Caki2 (cell line): ENCODE measurements at regions not wholly inside any gene's neighbourhood (a gene's known extent, or its start where the extent isn't known, plus 50 kb on each side); places are given as distances from the start of the nearest gene placed in this dataset.
"Not testable (repeated sequence)": the region's sequence is repeated elsewhere in the genome, so short reads cannot be mapped to it uniquely, and the experiment has no call there.

ENCODE experiments used
- DNase-seq: peaks from one replicate; pipeline ENCODE4 v3.0.0-alpha.2; 2015; ENCODE audit warnings: low read depth
- in situ Hi-C: cut with HindIII; loops from 2 replicates; pipeline ENCODE4 v1.10.0; 2016; ENCODE audit warnings: low sequenced_read_pairs, low pct_unique_long_range_greater_than_20kb, mixed read lengths

GRCh38 chr1:60679524-60680375 lies 402.6 kb upstream of the NFIA start:
- in situ Hi-C loops: no loop called here
- DNase-seq: no peak

GRCh38 chr1:60678802-60679201 lies 403.6 kb upstream of the NFIA start:
- in situ Hi-C loops: no loop called here
- no peak for DNase-seq

- in situ Hi-C loops: no loop called here
- no peak for DNase-seq
Observed at GRCh38 chr1:60678391-60678790, 404.0 kb upstream of the NFIA start.

- in situ Hi-C loops: no loop called here
Observed at GRCh38 chr1:60672449-60672848, 409.9 kb upstream of the NFIA start.

GRCh38 chr1:60670302-60670701 lies 412.1 kb upstream of the NFIA start:
- no peak for DNase-seq
- in situ Hi-C loops: no loop called here

More at GRCh38 chr1:60672449-60672848, 409.9 kb upstream of the NFIA start:
- no peak for DNase-seq

- in situ Hi-C loops: no loop called here
- DNase-seq: no peak
Observed at GRCh38 chr1:60668585-60668984, 413.8 kb upstream of the NFIA start.

GRCh38 chr1:60665311-60665710 lies 417.1 kb upstream of the NFIA start:
- no peak for DNase-seq
- in situ Hi-C loops: no loop called here

GRCh38 chr1:60664086-60664625 lies 418.2 kb upstream of the NFIA start:
- in situ Hi-C loops: no loop called here
- no peak for DNase-seq

GRCh38 chr1:60662486-60663044 lies 419.8 kb upstream of the NFIA start:
- in situ Hi-C loops: no loop called here
- DNase-seq: no peak

- in situ Hi-C loops: no loop called here
- DNase-seq: no peak
Observed at GRCh38 chr1:60657926-60658325, 424.4 kb upstream of the NFIA start.

- in situ Hi-C loops: no loop called here
- DNase-seq: no peak
Observed at GRCh38 chr1:60655679-60656355, 426.5 kb upstream of the NFIA start.

GRCh38 chr1:60640033-60640551 lies 442.3 kb upstream of the NFIA start:
- in situ Hi-C loops: not testable (repeated sequence)

GRCh38 chr1:60639287-60639686 lies 443.1 kb upstream of the NFIA start:
- DNase-seq: no peak
- in situ Hi-C loops: no loop called here

More at GRCh38 chr1:60640033-60640551, 442.3 kb upstream of the NFIA start:
- DNase-seq: not testable (repeated sequence)

GRCh38 chr1:60637651-60638050 lies 444.7 kb upstream of the NFIA start:
- in situ Hi-C loops: no loop called here
- no peak for DNase-seq

- no peak for DNase-seq
- in situ Hi-C loops: no loop called here
Observed at GRCh38 chr1:60636946-60637345, 445.4 kb upstream of the NFIA start.

GRCh38 chr1:60634106-60634505 lies 448.3 kb upstream of the NFIA start:
- no peak for DNase-seq
- in situ Hi-C loops: no loop called here

GRCh38 chr1:60622486-60622885 lies 459.9 kb upstream of the NFIA start:
- in situ Hi-C loops: no loop called here
- DNase-seq: no peak

GRCh38 chr1:60621368-60621851 lies 461.0 kb upstream of the NFIA start:
- no peak for DNase-seq
- in situ Hi-C loops: no loop called here

- in situ Hi-C loops: no loop called here
- DNase-seq: no peak
Observed at GRCh38 chr1:60620087-60620486, 462.3 kb upstream of the NFIA start.
